Keratinocyte (primary cell): ENCODE measurements at regions not wholly inside any gene's neighbourhood (a gene's known extent, or its start where the extent isn't known, plus 50 kb on each side); places are given as distances from the start of the nearest gene placed in this dataset.
"Not testable (repeated sequence)": the region's sequence is repeated elsewhere in the genome, so short reads cannot be mapped to it uniquely, and the experiment has no call there.

ENCODE experiments used
- DNase-seq: peaks from one replicate; pipeline ENCODE4 v3.0.0-alpha.2; 2011; ENCODE audit warnings: low read depth, missing footprints, low spot score
- FAIRE-seq: peaks from 2 replicates; lab custom pipeline; 2011; peaks lifted over from hg19 to GRCh38; lab: Jason Lieb, UNC
- H2AFZ ChIP-seq: 2 replicates; pipeline ENCODE4 v1.6.0; 2012; ENCODE audit warnings: low read length, control low read depth, inconsistent platforms; ENCODE audit not compliant: control insufficient read depth
- H3K27ac ChIP-seq: 2 replicates; pipeline ENCODE4 v1.5.1; 2011; ENCODE audit warnings: low read length; ENCODE audit not compliant: control insufficient read depth, insufficient read depth
- H3K27me3 ChIP-seq: 3 replicates; pipeline ENCODE4 v1.6.0; 2011; ENCODE audit warnings: low read length; ENCODE audit not compliant: control insufficient read depth, insufficient read depth; ENCODE audit errors: extremely low read depth
- H3K36me3 ChIP-seq, 2 experiments: 2 replicates in 1 of 2; 3 replicates in 1 of 2; pipeline ENCODE4 v1.5.1; 2011; ENCODE audit warnings: low read length in 2 of 2, mild to moderate bottlenecking in 1 of 2; ENCODE audit not compliant: control insufficient read depth in 2 of 2, insufficient read depth in 2 of 2; ENCODE audit errors: extremely low read depth in 1 of 2
- H3K4me1 ChIP-seq: 3 replicates; pipeline ENCODE4 v1.5.1; 2011; ENCODE audit warnings: low read length; ENCODE audit not compliant: control insufficient read depth, insufficient read depth; ENCODE audit errors: extremely low read depth
- H3K4me2 ChIP-seq: 3 replicates; pipeline ENCODE4 v1.6.0; 2011; ENCODE audit warnings: low read depth, low read length; ENCODE audit not compliant: control insufficient read depth, insufficient read depth; ENCODE audit errors: extremely low read depth
- H3K4me3 ChIP-seq, 3 experiments: fragments of 200-600 bp in 1 of 3; sonication (generic) in 1 of 3; 2 replicates in 2 of 3; 3 replicates in 1 of 3; pipeline ENCODE4 v1.5.1; 2011 to 2016; ENCODE audit warnings: low read length in 3 of 3, mild to moderate bottlenecking in 3 of 3, control low read depth in 2 of 3, inconsistent platforms in 1 of 3, low read depth in 1 of 3, mixed read lengths in 1 of 3, mixed run types in 1 of 3, moderate library complexity in 1 of 3; ENCODE audit not compliant: control insufficient read depth in 2 of 3, insufficient read depth in 2 of 3; ENCODE audit errors: extremely low read depth in 1 of 3
- H3K79me2 ChIP-seq: 2 replicates; pipeline ENCODE4 v1.6.0; 2012; ENCODE audit warnings: low read length; ENCODE audit not compliant: control insufficient read depth, insufficient read depth
- H3K9ac ChIP-seq: 3 replicates; pipeline ENCODE4 v1.6.0; 2011; ENCODE audit warnings: low read length; ENCODE audit not compliant: control insufficient read depth, insufficient read depth; ENCODE audit errors: extremely low read depth
- H3K9me1 ChIP-seq: 3 replicates; pipeline ENCODE4 v1.6.0; 2011; ENCODE audit warnings: low read length; ENCODE audit not compliant: control insufficient read depth, insufficient read depth; ENCODE audit errors: extremely low read depth
- H3K9me3 ChIP-seq: 2 replicates; pipeline ENCODE4 v1.5.1; 2012; ENCODE audit warnings: low read depth, low read length; ENCODE audit not compliant: control insufficient read depth
- H4K20me1 ChIP-seq: 3 replicates; pipeline ENCODE4 v1.6.0; 2011; ENCODE audit warnings: low read length; ENCODE audit not compliant: control insufficient read depth, insufficient read depth; ENCODE audit errors: extremely low read depth
- EZH2 ChIP-seq: IDR thresholded peaks from one replicate; pipeline ENCODE4 v1.6.1; 2012; ENCODE audit warnings: inconsistent platforms, mild to moderate bottlenecking, low read length, moderate library complexity
- dilution Hi-C: fragments of 300-500 bp; cut with MboI; formaldehyde crosslinking; loops from one replicate; pipeline ENCODE4 v1.7.0; 2020; ENCODE audit warnings: low sequenced_read_pairs; ENCODE audit not compliant: extremely low pct_ligation_motif_present
- TF ChIP-seq, protein P1 (sequence below), 3 experiments: IDR thresholded peaks in 1 of 3; conservative IDR thresholded peaks in 1 of 3; optimal IDR thresholded peaks in 1 of 3; 2 replicates in 2 of 3; 3 replicates in 1 of 3; pipeline versions ENCODE3 to v1.5.1; 2011; ENCODE audit warnings: low read length in 3 of 3, mild to moderate bottlenecking in 3 of 3, moderate library complexity in 2 of 3, control low read depth in 1 of 3, inconsistent platforms in 1 of 3; ENCODE audit not compliant: insufficient read depth in 2 of 3; ENCODE audit errors: extremely low read depth in 1 of 3

DNA sequence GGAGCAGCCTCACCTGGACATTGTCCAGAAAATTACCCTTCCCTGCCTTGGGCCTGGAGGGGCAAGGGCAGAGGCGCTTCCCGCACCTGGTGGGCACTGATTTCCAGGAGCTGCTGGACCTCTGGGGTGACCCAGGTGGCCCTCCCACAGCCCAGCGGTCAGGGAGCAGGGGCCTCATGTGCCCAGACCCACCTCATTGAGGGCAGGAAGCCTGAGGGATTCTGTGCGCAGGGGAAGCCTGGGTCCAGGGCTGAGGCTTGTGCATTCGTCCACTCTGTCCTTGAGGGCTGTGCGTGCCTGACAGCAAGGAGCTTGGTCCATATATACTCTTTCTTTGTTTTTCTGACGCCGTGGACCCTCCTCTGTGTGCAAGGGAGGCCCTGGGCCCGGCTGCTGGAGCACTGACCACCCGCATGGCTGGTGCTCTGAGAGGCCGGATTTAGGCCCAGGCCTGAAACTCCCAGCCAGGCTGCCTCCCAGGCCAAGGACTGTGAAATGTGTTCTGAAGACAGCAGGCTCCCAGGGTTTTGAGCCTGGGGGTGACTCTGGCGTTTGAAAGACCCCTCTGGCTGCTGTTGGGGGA lies 69.0 kb upstream of the LRPAP1 start:
- H2AFZ ChIP-seq, FAIRE-seq, H3K27me3 ChIP-seq, H3K4me1 ChIP-seq, H3K36me3 ChIP-seq, H3K4me2 ChIP-seq, H3K9me3 ChIP-seq, H3K79me2 ChIP-seq, H3K27ac ChIP-seq, DNase-seq, H4K20me1 ChIP-seq, H3K9me1 ChIP-seq, H3K9ac ChIP-seq, dilution Hi-C loops, H3K4me3 ChIP-seq: not testable (repeated sequence)

DNA sequence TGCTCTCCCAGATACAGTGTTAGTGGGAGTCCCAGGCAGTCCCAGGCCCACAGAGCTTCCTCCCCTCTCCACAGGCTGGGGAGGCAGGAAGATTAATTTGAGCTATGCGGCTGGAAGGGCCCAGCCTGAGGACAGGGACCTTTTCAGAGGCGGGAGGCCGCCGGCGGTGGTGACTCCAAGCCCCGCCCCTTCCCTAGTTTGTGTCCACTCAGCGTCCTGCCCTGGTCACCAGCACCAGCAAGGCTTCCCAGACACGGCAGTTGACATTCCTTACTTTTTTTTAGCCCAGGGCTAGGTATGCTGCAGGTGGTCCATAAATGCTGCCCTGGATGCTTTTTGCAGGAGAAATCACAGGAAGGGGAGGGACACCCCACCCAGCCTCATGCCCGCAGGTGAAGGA lies 67.7 kb upstream of the LRPAP1 start:
- no peak overlapping the region for H3K27ac ChIP-seq
- no peaks in the 10 kb centered on the region for H3K79me2 ChIP-seq
- FAIRE-seq (no peak), DNase-seq (no peak)
- no peaks in the 10 kb centered on the region for H3K27me3 ChIP-seq
- H3K9ac ChIP-seq = no peak overlapping the region
- no peaks in the 10 kb centered on the region for H3K9me1 ChIP-seq
- no peak overlapping the region for H3K4me2 ChIP-seq
- H3K36me3 ChIP-seq = no peaks in the 10 kb centered on the region
- H4K20me1 ChIP-seq = no peaks in the 10 kb centered on the region
- no peak overlapping the region for H2AFZ ChIP-seq
- peaks cover 10% of the 10 kb centered on the region for H3K9me3 ChIP-seq
- H3K4me1 ChIP-seq = no peaks in the 10 kb centered on the region
- dilution Hi-C loops = no loop called here
- no peak overlapping the region for H3K4me3 ChIP-seq
- TF ChIP-seq, protein P1, sequence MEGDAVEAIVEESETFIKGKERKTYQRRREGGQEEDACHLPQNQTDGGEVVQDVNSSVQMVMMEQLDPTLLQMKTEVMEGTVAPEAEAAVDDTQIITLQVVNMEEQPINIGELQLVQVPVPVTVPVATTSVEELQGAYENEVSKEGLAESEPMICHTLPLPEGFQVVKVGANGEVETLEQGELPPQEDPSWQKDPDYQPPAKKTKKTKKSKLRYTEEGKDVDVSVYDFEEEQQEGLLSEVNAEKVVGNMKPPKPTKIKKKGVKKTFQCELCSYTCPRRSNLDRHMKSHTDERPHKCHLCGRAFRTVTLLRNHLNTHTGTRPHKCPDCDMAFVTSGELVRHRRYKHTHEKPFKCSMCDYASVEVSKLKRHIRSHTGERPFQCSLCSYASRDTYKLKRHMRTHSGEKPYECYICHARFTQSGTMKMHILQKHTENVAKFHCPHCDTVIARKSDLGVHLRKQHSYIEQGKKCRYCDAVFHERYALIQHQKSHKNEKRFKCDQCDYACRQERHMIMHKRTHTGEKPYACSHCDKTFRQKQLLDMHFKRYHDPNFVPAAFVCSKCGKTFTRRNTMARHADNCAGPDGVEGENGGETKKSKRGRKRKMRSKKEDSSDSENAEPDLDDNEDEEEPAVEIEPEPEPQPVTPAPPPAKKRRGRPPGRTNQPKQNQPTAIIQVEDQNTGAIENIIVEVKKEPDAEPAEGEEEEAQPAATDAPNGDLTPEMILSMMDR (optimal IDR thresholded peaks at IDR 0.05 in 1 of 3, IDR thresholded peaks at IDR 0.05 in 1 of 3, conservative IDR thresholded peaks at IDR 0.05 in 1 of 3; ENCODE audit: extremely low read depth in 1 of 3, insufficient read depth in 2 of 3, low read length in 3 of 3) = no peak
- TF ChIP-seq EZH2 = no peak

DNA sequence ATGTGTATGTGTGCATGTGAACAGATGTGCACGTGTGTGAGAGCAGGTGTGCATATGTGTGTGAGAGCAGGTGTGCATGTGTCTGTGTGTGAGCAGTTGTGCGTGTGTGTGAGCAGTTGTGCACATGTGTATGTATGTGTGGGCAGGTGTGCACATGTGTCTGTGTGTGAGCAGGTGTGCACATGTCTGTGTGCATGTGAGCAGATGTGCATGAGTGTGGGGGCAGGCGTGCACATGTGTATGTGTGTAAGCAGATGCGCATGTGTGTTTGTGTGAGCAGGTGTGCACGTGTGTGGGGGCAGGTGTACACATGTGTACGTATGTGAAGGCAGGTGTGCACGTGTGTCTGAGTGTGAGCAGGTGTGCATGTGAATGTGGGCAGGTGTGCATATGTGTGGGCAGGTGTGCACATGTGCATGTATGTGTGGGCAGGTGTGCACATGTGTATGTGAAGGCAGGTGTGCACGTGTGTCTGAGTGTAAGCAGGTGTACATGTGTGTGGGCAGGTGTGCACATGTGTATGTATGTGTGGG lies 66.5 kb upstream of the LRPAP1 start:
- no peak for FAIRE-seq

More for the DNA sequence above, 66.5 kb upstream of the LRPAP1 start:
- Histone ChIP-seq H3K9me3 (peaks cover 10% of the 10 kb centered on the region), H3K27ac (no peak overlapping the region), H3K4me2 (no peak overlapping the region), H3K27me3 (no peaks in the 10 kb centered on the region), H3K79me2 (no peaks in the 10 kb centered on the region), H4K20me1 (no peaks in the 10 kb centered on the region), H3K4me3 (no peak overlapping the region), H3K9me1 (no peaks in the 10 kb centered on the region), H3K4me1 (no peaks in the 10 kb centered on the region), H2AFZ (no peak overlapping the region), H3K9ac (no peak overlapping the region), H3K36me3 (no peaks in the 10 kb centered on the region)
- TF ChIP-seq EZH2 = no peak
- TF ChIP-seq, protein P1 (optimal IDR thresholded peaks at IDR 0.05 in 1 of 3, IDR thresholded peaks at IDR 0.05 in 1 of 3, conservative IDR thresholded peaks at IDR 0.05 in 1 of 3; ENCODE audit: extremely low read depth in 1 of 3, insufficient read depth in 2 of 3, low read length in 3 of 3) = no peak
- no peak for DNase-seq
- dilution Hi-C loops = no loop called here
